GM21423 (cell line): ENCODE measurements at regions not wholly inside any gene's neighbourhood (a gene's known extent, or its start where the extent isn't known, plus 50 kb on each side); places are given as distances from the start of the nearest gene placed in this dataset.

Source experiments
- ATAC-seq: cut with Tn5 transposase; IDR thresholded peaks from one replicate; pipeline ENCODE4 v1.9.1; 2021; ENCODE audit warnings: mild to moderate bottlenecking, moderate library complexity; ENCODE audit not compliant: unreplicated experiment

GRCh38 chr6:94124333-94124732, 705.0 kb upstream of the EPHA7 start:
- no peak for ATAC-seq

GRCh38 chr6:94121094-94121493, 701.7 kb upstream of the EPHA7 start:
- ATAC-seq = no peak

- no peak for ATAC-seq
Observed at GRCh38 chr6:94099072-94099471, 679.7 kb upstream of the EPHA7 start.

- ATAC-seq = no peak
Observed at GRCh38 chr6:94095961-94096360, 676.6 kb upstream of the EPHA7 start.

DNA sequence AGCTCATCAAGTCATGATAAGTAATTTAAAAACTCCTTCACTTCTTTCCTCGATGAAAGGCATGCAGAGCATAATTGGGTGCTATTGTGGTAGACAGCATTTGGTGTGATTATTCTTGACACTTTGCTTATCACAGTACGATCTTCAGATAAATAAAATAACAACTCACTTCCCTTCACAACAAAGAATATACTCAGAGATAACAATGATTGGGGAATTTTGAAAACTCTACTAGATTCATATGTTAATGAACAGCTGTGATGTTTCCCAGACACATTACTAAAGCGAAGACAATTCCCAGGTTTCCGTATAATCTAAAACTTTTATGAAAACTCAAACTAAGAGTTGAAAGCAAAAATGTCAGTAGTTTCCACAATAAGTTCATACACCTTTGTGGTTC, 670.6 kb upstream of the EPHA7 start:
- no peak for ATAC-seq

DNA sequence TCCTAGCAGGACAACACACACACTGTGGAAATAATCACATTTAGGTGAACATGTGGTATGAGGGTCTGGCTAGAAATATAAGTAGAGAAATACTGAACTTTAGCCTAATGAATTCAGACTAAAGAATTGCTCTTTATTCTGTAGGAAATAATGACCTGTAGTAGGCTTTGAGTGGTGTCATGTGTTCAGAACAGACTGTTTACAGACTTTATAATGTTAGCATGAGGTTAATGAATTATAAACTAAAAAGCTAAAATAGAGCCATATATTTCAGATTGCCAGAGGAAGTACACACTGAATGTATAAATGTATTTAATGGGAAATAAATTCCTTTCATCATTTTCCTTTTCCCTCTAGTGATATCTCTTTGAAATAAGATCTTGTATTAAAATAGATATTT, 669.5 kb upstream of the EPHA7 start:
- ATAC-seq = no peak

- ATAC-seq = no peak
Observed at GRCh38 chr6:94074764-94075163, 655.4 kb upstream of the EPHA7 start.

- no peak for ATAC-seq
Observed at GRCh38 chr6:94071835-94072234, 652.5 kb upstream of the EPHA7 start.

GRCh38 chr6:94065707-94066337, 646.5 kb upstream of the EPHA7 start:
- no peak for ATAC-seq

DNA sequence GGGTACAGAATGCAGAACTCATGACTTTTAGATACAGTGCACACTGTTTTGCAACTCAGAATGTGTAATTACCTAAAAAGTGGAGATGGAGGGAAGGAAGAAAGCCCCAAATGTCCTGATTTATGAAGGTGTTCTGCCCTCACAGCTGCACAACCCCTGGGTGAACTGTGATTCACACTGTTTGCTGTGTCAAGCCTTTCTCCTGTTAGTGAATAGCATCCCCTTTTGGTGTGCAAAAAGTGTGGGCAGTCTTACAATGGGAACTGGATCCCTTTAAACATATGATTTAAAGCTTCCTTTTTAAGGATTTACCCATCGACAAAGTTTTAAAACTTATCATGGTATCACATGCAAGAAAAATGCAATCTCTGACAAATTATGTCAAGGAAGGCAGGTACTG, 633.4 kb upstream of the EPHA7 start:
- ATAC-seq = no peak

GRCh38 chr6:94050515-94050914, 631.2 kb upstream of the EPHA7 start:
- ATAC-seq = no peak

DNA sequence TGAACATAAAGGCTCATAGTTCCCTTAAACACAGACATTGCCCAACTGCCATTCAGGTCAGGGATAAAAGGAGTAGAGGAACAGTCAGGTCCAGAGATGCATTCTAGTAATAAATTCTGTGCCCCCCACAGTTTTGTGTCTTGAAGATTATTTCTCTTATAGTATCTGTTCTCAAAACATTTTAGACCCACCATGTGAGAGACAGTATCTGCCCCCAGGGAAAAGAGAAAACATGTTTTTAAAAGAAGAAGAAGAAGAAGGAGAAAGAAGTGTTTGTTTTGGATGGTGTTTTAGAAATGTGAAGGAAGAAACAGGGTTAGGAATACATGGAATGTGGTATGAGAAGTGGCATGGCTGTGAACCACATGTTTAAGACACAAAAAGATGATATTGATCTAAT, 629.6 kb upstream of the EPHA7 start:
- ATAC-seq = no peak

GRCh38 chr6:94045099-94045829, 625.9 kb upstream of the EPHA7 start:
- ATAC-seq = no peak

GRCh38 chr6:94041945-94042709, 622.8 kb upstream of the EPHA7 start:
- no peak for ATAC-seq

DNA sequence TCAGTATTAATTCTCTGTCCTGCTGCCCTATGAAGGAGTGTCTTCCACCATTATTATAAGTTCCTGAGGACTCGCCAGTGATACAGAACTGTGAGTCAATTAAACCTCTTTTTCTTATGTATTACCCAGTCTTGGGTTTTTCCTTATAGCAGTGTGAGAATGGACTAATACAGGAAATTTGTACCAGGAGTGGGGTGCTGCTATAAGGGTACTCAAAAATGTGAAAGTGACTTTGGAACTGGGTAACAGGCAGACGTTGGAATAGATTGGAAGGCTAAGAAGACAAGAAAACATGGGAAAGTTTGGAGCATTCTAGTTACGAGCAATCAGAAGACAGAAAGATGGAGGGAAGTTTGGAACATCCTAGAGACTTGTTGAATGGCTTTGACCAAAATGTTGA, 616.7 kb upstream of the EPHA7 start:
- ATAC-seq = no peak

DNA sequence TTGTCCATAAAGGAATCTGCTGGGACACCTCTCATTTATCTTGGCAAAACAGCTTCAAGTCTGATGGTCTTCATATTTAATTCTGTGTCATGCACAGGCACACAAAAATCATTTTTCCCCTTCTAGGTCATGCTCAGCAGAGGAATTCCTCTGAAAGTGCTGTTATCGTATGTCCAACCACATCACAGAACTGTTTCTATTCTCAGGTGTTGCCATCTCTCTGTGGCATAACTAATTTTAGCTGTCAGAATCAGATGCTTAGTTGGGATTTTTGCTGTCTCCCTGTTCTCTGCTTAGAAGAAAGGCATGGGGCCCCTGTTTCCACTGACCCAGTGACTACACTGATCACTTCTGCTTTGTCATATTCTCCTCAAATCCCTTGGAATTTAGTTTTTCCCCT, 608.0 kb upstream of the EPHA7 start:
- ATAC-seq = no peak

GRCh38 chr6:94026575-94026974, 607.2 kb upstream of the EPHA7 start:
- ATAC-seq = no peak

DNA sequence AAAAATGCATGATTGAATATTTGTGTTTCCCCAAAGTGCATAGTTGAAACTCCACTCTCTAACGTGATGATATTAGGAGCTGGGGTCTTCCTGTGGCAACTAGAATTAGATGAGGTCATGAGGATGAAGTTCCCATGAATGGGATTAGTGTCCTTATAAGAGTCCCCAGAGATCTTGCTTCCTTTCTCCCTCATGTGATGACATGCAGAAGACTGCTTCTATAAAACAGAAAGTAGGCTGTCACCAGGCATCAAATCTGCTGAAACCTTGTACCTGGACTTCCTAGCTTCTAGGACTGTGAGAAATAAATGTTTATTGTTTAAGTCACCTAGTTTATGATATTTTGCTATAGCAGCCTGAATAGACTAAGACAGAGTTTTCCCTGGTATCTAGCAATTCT, 586.5 kb upstream of the EPHA7 start:
- no peak for ATAC-seq

DNA sequence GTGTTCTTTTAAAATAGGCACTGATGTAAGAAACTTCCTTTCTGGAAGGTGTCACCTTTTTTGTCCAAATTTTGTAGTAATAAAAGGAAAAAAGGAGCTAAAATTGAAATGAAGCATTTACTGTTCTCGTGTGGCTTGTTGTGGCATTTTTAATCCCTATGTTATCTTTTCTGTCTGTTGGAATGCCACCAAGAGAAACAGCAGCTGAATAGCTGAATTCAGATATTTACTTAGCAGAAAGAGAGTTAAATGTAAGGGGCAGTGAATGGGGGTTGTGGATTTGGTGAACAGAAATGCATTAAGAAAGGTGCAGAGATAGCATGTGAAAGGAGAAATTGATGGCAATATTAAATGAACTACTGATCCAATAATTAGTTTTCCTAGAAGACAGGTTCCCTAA, 573.6 kb upstream of the EPHA7 start:
- ATAC-seq = no peak

DNA sequence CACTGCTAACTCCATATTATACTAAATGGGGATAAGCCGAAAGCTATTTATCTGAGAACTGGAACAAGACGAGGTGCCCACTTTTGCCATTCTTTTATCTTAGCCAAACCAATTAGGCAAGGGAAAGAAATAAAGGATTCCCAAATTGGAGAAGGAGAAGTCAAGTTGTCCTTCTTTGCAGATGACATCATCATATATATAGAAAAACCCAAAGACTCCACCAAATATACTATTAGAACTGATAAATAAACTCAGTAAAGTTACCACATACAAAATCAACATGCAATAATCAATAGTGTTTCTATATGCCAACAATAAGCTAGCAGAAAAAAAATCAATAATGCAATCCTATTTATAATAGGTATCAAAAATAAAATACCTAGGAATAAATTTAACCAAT, 570.3 kb upstream of the EPHA7 start:
- ATAC-seq = no peak

GRCh38 chr6:93985953-93986352, 566.6 kb upstream of the EPHA7 start:
- no peak for ATAC-seq

- ATAC-seq = no peak
Observed at GRCh38 chr6:93975159-93975558, 555.8 kb upstream of the EPHA7 start.
